ENCODE measurements at regions not wholly inside any gene's neighbourhood (a gene's known extent, or its start where the extent isn't known, plus 50 kb on each side); places are given as distances from the start of the nearest gene placed in this dataset.

DNA sequence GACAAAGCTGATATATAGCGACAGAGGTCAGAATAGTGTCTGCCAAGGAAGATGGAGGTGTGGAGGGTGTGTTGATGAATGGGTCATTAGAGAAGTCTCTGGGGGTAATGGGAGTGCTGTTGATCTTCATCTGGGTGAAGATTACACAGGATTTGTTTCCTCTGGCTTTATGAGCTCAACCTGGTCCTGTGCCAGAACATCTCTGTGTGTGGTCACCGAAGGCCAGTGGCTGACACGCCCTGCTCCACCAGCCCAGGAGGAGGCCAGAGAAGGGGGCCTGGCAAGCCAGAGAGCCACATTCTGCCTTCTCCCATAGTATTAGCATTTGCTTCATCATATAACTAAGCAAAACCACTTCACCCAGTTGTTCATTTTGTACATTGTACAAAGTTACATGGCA is 121.1 kb downstream of the ZNF621 start:
- TF ChIP-seq, protein P1, sequence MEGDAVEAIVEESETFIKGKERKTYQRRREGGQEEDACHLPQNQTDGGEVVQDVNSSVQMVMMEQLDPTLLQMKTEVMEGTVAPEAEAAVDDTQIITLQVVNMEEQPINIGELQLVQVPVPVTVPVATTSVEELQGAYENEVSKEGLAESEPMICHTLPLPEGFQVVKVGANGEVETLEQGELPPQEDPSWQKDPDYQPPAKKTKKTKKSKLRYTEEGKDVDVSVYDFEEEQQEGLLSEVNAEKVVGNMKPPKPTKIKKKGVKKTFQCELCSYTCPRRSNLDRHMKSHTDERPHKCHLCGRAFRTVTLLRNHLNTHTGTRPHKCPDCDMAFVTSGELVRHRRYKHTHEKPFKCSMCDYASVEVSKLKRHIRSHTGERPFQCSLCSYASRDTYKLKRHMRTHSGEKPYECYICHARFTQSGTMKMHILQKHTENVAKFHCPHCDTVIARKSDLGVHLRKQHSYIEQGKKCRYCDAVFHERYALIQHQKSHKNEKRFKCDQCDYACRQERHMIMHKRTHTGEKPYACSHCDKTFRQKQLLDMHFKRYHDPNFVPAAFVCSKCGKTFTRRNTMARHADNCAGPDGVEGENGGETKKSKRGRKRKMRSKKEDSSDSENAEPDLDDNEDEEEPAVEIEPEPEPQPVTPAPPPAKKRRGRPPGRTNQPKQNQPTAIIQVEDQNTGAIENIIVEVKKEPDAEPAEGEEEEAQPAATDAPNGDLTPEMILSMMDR (IDR thresholded peaks at IDR 0.05): no peak

DNA sequence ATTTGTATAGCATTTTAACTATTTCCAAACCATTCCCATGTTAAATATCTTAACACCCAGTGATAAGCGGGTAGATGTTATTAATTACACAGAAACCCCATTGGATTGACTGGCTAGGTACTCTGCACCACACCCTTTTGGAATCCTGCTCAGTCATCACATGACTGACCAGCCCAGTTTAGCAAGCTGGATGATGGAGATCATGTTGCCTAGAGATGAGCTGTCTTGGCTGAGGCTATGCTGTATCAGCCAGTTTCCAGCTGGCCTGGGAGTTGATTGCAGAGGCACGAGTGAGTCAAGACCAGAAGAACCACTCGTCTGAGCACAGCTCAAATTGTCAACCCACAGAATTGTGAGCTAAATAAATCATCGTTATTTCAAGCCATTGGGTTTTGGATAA is 124.6 kb downstream of the ZNF621 start:
- TF ChIP-seq, protein P1 (IDR thresholded peaks at IDR 0.05): no peak

DNA sequence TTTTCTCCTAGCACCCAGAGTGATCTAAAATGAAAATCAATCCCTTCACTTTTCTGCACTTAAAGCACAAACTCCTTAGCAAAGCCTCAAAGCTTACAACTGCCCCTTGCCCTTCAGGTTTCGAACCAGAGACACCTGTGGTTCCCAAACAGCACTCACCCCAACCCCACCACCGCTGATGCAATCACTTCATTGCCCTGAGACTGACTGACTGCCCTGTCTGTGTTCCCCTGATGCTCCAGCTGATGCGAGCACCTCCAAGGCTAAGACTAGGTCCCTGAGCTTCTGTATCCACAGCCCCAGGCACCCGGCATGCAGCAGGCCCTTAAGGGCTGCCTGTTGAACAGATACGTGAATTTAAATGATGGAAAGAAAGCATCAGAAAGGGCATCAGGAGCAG is 127.3 kb downstream of the ZNF621 start:
- TF ChIP-seq, protein P1 (IDR thresholded peaks at IDR 0.05): no peak

DNA sequence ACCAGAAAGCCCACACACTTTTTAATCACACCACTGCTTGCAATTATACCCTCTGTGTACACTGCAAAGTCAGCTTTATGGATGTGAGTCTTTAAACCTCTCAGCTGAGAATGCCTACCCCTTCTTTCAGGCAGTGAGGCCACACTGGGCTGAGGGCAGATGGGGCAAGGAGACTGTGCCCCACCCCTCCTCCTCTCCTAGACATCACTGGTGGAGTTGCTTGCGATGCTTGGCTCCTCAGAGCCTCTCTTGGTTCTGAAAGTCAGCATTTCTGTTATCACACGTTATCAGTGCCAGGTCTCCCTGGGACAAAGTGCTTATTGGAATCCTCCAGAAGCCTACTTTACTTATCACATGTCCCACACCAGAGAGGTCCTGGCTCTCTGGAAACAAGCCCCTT is 128.2 kb downstream of the ZNF621 start:
- TF ChIP-seq, protein P1 (IDR thresholded peaks at IDR 0.05): no peak

DNA sequence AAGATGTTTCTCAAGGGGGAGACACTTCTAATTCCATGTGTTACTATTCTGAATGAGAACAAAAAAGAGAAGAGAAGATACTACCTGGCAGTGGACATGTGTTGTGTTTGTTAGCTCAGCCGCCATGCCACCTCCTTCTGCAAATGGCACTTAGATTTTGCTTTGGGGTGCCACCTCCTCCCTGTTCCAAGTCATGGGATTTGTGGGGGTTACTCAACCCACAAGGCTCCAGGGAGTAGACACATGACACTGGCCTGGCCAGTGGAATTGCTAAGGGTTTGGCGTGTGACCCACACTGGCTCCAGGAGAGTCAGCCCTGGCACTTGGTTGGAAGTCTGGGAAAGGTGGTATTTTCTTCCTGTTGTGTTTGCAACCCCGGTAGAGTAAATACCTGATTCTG is 129.1 kb downstream of the ZNF621 start:
- TF ChIP-seq, protein P1 (IDR thresholded peaks at IDR 0.05): no peak

DNA sequence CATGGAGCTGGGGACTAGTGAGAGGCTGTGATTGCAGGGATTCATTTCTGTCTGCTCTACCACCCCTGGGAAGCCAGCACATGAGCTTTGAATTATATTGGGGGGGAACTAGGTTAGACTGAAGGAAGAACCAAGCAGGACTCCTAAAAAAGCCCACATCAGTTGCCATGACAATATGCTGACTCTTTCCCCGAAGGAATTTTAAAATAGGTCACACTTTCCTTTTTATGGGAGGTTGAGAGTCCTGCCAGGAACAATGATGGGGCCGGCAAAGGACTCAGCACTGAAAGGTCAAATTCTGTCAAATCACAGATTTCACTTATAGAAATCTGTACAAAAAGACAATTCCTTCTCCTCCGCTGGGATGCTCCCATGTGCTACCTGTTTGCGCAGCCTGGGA is 130.8 kb downstream of the ZNF621 start:
- TF ChIP-seq, protein P1 (IDR thresholded peaks at IDR 0.05): no peak

DNA sequence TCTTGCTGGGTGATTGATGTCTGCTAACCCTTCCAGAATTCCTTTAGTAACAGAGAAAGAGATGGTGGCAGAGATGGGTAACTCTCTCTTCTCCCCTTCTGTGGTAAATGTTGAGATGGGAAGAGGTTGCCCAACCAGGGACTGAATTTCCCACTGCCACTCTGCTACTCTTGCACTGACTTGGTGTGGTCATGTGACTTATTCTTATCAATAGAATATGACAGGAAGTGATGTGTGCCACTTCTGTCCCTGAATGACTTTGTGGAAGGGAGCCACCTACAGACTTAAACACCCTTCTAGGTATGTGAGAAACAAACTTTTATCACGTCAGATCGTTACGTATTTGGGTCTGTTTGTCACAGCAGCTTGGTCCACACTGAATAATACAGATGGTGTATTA is 132.9 kb downstream of the ZNF621 start:
- TF ChIP-seq, protein P1 (IDR thresholded peaks at IDR 0.05): no peak

DNA sequence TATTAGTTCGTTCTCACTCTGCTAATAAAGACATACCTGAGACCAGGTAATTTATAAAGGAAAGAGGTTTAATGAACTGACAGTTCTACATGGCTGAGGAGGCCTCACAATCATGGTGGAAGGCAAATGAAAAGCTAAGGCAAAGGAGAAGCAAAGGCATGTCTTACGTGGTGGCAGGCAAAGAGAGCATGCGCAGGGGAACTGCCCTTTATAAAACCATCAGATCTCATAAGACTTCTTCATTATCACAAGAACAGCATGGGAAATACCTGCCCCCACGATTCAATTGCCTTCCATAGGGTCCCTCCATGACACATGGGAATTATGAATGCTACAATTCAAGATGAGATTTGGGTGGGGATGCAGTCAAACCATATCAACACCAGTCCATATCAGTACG is 133.5 kb downstream of the ZNF621 start:
- TF ChIP-seq, protein P1 (IDR thresholded peaks at IDR 0.05): no peak

Data from LNCAP (cell line).